Esophagus squamous epithelium (tissue), 4 donors: ENCODE measurements at regions not wholly inside any gene's neighbourhood (a gene's known extent, or its start where the extent isn't known, plus 50 kb on each side); places are given as distances from the start of the nearest gene placed in this dataset.

Source experiments
- CTCF ChIP-seq, 6 experiments: fragments of 450-650 bp in 4 of 6; fragments of 200-600 bp in 2 of 6; sonication (generic) in 2 of 6; IDR thresholded peaks; one replicate each; pipeline ENCODE4 v1.5.1; 2016 to 2019; ENCODE audit warnings: antibody characterized with exemption in 6 of 6, mild to moderate bottlenecking in 4 of 6, moderate library complexity in 4 of 6
- POLR2A ChIP-seq, 4 donors: fragments of 450-650 bp; IDR thresholded peaks; one replicate each; pipeline ENCODE4 v1.6.1; 2017; ENCODE audit warnings: antibody characterized with exemption in 4 of 4, mild to moderate bottlenecking in 4 of 4, moderate library complexity in 3 of 4

- TF ChIP-seq POLR2A (IDR thresholded peaks at IDR 0.05) (no peak), CTCF (IDR thresholded peaks at IDR 0.05) (no peak)
Measured at GRCh38 chr11:45511566-45511965, 153.9 kb downstream of the CHST1 start.
